ENCODE measurements at regions not wholly inside any gene's neighbourhood (a gene's known extent, or its start where the extent isn't known, plus 50 kb on each side); places are given as distances from the start of the nearest gene placed in this dataset.

DNA sequence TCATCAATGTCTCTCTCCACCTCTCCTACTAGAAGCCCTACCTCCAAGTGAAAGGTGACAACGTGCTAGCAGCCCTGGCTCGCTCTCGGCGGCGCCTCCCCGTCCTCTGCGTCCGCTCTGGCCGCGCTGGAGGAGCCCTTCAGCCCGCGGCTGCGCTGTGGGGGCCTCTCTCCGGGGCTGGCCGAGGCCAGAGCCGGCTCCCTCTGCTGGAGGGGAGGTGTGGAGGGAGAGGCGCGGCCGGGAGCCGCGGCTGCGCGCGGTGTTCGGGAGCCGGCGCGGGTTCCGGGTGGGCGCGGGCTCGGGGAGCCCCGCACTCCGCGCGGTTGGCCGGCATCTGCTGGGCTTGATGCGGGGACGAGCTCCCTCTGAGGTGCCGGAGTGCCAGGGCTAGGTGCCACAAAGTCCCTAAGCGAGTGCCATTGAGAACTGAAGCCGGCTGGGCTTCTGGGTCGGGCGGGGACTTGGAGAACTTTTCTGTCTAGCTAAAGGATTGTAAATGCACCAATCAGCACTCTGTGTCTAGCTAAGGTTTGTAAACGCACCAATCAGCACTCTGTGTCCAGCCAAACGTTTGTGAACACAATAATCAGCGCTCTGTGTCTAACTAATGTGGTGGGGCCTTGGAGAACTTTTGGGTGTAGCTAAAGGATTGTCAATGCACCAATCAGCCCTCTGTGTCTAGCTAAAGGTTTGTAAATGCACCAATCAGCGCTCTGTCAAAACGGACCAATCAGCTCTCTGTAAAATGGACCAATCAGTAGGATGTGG lies 84.8 kb upstream of the ARRDC4 start:
- intact Hi-C loops (cut with DNase I): no loop called here
- peak in 2 of 42 donors; percentile 4 to 13 for DNase-seq

DNA sequence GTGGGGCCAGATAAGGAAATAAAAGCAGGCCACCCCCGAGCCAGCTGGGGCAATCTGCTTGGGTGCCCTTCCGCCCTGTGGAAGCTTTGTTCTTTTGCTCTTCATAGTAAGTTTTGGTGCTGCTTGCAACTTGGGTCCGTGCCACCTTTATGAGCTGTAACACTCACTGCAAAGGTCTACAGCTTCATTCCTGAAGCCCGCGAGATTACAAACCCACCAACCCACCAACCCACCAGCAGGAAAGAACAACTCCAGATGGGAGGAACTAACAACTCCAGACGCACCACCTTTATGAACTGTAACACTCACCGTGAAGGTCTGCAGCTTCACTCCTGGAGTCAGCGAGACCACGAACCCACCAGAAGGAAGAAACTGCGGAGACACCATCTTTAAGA lies 84.2 kb upstream of the ARRDC4 start:
- DNase-seq: no peak
- intact Hi-C loops (cut with DNase I): no loop called here

- no peak for DNase-seq
- intact Hi-C loops (cut with DNase I): no loop called here
Observed at GRCh38 chr15:97881346-97881965, 79.0 kb upstream of the ARRDC4 start.

DNA sequence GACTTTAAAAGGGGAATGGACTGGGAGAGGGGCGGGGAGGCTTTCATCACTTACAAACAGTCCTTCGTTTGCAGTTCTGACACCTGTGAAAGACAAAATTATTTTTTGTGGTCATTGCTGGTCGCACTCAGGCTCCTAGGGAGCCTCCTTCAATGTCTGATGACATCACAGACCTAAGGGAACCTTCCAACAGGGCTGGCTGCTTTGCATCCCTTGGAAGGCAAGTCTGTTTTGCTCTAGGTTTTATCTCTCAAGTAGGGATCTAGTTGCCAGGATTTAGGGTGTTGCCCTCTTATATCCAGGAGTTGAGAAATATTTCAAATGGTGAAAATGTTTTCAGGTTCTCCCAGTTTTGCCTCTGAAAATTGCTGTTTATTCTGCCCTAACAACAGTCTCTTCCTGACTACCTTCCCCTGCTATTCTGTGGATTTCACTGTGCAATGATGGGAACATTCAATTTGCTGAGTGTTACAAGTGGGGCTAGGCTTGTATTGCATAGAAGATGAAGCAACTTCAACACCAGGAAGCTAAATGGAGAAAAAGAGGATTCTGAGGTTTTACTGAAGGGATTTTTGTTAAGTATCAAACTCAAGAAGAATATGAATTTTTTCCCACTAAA lies 75.9 kb upstream of the ARRDC4 start:
- intact Hi-C loops (cut with DNase I): no loop called here
- DNase-seq: no peak

- intact Hi-C loops (cut with DNase I): loop anchor here (10.0 kb wide), 1 partner anchor 56 kb away; no protein-coding TSS in a partner anchor
Observed at GRCh38 chr15:97890307-97890706, 70.2 kb upstream of the ARRDC4 start.

GRCh38 chr15:97892167-97892938 lies 68.2 kb upstream of the ARRDC4 start:
- intact Hi-C loops (cut with DNase I): loop anchor here (10.0 kb wide), 1 partner anchor 58 kb away; no protein-coding TSS in a partner anchor
- DNase-seq: no peak

More at GRCh38 chr15:97890307-97890706, 70.2 kb upstream of the ARRDC4 start:
- no peak for DNase-seq

- intact Hi-C loops (cut with DNase I): loop anchor here (10.0 kb wide), 1 partner anchor 59 kb away; no protein-coding TSS in a partner anchor
- no peak for DNase-seq
Observed at GRCh38 chr15:97893967-97894366, 66.5 kb upstream of the ARRDC4 start.

GRCh38 chr15:97899981-97900380 lies 60.5 kb upstream of the ARRDC4 start:
- no peak for DNase-seq
- intact Hi-C loops (cut with DNase I): loop anchor here (10.0 kb wide), 4 partner anchors 65 to 395 kb away; no protein-coding TSS in a partner anchor

- DNase-seq: no peak
- intact Hi-C loops (cut with DNase I): loop anchor here (10.0 kb wide), 3 partner anchors 183 to 393 kb away; no protein-coding TSS in a partner anchor
Observed at GRCh38 chr15:97902140-97902780, 58.2 kb upstream of the ARRDC4 start.

GRCh38 chr15:97903560-97903959 lies 56.9 kb upstream of the ARRDC4 start:
- intact Hi-C loops (cut with DNase I): loop anchor here (10.0 kb wide), 3 partner anchors 181 to 391 kb away; no protein-coding TSS in a partner anchor
- DNase-seq: no peak

- DNase-seq: peak; percentile 20 to 82 (median 66)
- intact Hi-C loops (cut with DNase I): loop anchor here (10.0 kb wide), 3 partner anchors 181 to 391 kb away; no protein-coding TSS in a partner anchor
Observed at GRCh38 chr15:97903971-97904572, 56.4 kb upstream of the ARRDC4 start.

GRCh38 chr15:97909291-97909891 lies 51.1 kb upstream of the ARRDC4 start:
- DNase-seq: peak; percentile 18 to 86 (median 70)
- intact Hi-C loops (cut with DNase I): loop anchor here (10.0 kb wide), 3 partner anchors 175 to 385 kb away; no protein-coding TSS in a partner anchor

Data from head of caudate nucleus (tissue), 42 donors.